ENCODE measurements at regions not wholly inside any gene's neighbourhood (a gene's known extent, or its start where the extent isn't known, plus 50 kb on each side); places are given as distances from the start of the nearest gene placed in this dataset.

- POLR2A ChIA-PET = interaction anchor here (0.6 kb wide), 1 partner anchor 704 kb away, joined by 3 read pairs; no protein-coding TSS in a partner anchor
- Histone ChIP-seq H3K27ac (ENCODE audit: low read depth in 2 of 2, low read length in 1 of 2) (peak overlapping the region in 1 of 2 experiments; percentile 99; a peak in 2 of 4 replicates), H3K9ac (no peak overlapping the region), H3K4me3 (ENCODE audit: low read depth in 2 of 2, low read length in 1 of 2) (no peak overlapping the region), H3K36me3 (replicated peaks in 1 of 2; ENCODE audit: control insufficient read depth in 1 of 2, insufficient read depth in 2 of 2, low read length in 1 of 2) (no peaks in the 10 kb centered on the region), H3K4me1 (ENCODE audit: control insufficient read depth in 1 of 2, insufficient read depth in 2 of 2, low read depth in 1 of 2, low read length in 1 of 2) (peaks cover 0 to 39% of the 10 kb centered on the region in 2 experiments; a peak in 2 of 4 replicates), H3K79me2 (ENCODE audit: insufficient read depth) (no peaks in the 10 kb centered on the region), H3K4me2 (no peak overlapping the region), H3K9me2 (no peaks in the 10 kb centered on the region), H4K20me1 (ENCODE audit: insufficient read depth) (no peaks in the 10 kb centered on the region), H2AFZ (ENCODE audit: low read depth) (no peak overlapping the region), H3K9me3 (no peaks in the 10 kb centered on the region), H3F3A (replicated peaks; ENCODE audit: insufficient read depth) (no peaks in the 10 kb centered on the region), H3K27me3 (ENCODE audit: insufficient read depth) (no peaks in the 10 kb centered on the region)
- CTCF ChIA-PET = interaction anchor here (1.1 to 1.2 kb wide), 2 partner anchors 205 to 701 kb away, joined by 3 to 4 read pairs; no protein-coding TSS in a partner anchor
- TF ChIP-seq, protein P1, sequence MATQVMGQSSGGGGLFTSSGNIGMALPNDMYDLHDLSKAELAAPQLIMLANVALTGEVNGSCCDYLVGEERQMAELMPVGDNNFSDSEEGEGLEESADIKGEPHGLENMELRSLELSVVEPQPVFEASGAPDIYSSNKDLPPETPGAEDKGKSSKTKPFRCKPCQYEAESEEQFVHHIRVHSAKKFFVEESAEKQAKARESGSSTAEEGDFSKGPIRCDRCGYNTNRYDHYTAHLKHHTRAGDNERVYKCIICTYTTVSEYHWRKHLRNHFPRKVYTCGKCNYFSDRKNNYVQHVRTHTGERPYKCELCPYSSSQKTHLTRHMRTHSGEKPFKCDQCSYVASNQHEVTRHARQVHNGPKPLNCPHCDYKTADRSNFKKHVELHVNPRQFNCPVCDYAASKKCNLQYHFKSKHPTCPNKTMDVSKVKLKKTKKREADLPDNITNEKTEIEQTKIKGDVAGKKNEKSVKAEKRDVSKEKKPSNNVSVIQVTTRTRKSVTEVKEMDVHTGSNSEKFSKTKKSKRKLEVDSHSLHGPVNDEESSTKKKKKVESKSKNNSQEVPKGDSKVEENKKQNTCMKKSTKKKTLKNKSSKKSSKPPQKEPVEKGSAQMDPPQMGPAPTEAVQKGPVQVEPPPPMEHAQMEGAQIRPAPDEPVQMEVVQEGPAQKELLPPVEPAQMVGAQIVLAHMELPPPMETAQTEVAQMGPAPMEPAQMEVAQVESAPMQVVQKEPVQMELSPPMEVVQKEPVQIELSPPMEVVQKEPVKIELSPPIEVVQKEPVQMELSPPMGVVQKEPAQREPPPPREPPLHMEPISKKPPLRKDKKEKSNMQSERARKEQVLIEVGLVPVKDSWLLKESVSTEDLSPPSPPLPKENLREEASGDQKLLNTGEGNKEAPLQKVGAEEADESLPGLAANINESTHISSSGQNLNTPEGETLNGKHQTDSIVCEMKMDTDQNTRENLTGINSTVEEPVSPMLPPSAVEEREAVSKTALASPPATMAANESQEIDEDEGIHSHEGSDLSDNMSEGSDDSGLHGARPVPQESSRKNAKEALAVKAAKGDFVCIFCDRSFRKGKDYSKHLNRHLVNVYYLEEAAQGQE (IDR thresholded peaks at IDR 0.05; ENCODE audit: low read depth, low read length) = no peak
- peak in 1 of 2 experiments; percentile 96; a peak in 2 of 4 replicates for TF ChIP-seq EP300 (IDR thresholded peaks at IDR 0.05; ENCODE audit: borderline replicate concordance in 1 of 2, low read depth in 1 of 2, low read length in 1 of 2)
- TF ChIP-seq MXI1 (IDR thresholded peaks at IDR 0.05; ENCODE audit: low read depth, low read length) = peak; percentile 36; the same call in 1 of the 2 replicates
- peak; percentile 25; the same call in 1 of the 2 replicates for TF ChIP-seq RAD21 (IDR thresholded peaks at IDR 0.05; ENCODE audit: low read length)
- no peak for TF ChIP-seq RXRA (IDR thresholded peaks at IDR 0.05; ENCODE audit: borderline replicate concordance, low read depth)
- TF ChIP-seq SIN3A (IDR thresholded peaks at IDR 0.05; ENCODE audit: borderline replicate concordance, low read depth, low read length) = no peak
- peak; percentile 81 for TF ChIP-seq GATA2 (CRISPR knock-in tag; IDR thresholded peaks at IDR 0.05)
- TF ChIP-seq RCOR1 (IDR thresholded peaks at IDR 0.05; ENCODE audit: low read length) = peak; percentile 98
- no peak for TF ChIP-seq USF2 (IDR thresholded peaks at IDR 0.05; ENCODE audit: borderline replicate concordance, low read depth, low read length)
- no peak for TF ChIP-seq JUND (IDR thresholded peaks at IDR 0.05)
- TF ChIP-seq USF1 (IDR thresholded peaks at IDR 0.05; ENCODE audit: borderline replicate concordance, low read depth) = no peak
- TF ChIP-seq NRF1 (IDR thresholded peaks at IDR 0.05; ENCODE audit: low read depth, low read length) = no peak
- TF ChIP-seq RFX5 (IDR thresholded peaks at IDR 0.05; ENCODE audit: low read length) = no peak
- TF ChIP-seq NFIC (IDR thresholded peaks at IDR 0.05; ENCODE audit: borderline replicate concordance) = peak; percentile 24; the same call in 1 of the 2 replicates
- TF ChIP-seq SMC3 (IDR thresholded peaks at IDR 0.05; ENCODE audit: low read depth, low read length) = no peak
- 0 out of 2 replicates have a peak, but pooled peaks have one; percentile 15 for TF ChIP-seq TCF12 (IDR thresholded peaks at IDR 0.05)
- TF ChIP-seq FOSL2 (IDR thresholded peaks at IDR 0.05; ENCODE audit: borderline replicate concordance, low read depth) = no peak
- no peak for TF ChIP-seq TAF1 (IDR thresholded peaks at IDR 0.05; ENCODE audit: borderline replicate concordance, low read depth, low read length)
- TF ChIP-seq, protein P2, sequence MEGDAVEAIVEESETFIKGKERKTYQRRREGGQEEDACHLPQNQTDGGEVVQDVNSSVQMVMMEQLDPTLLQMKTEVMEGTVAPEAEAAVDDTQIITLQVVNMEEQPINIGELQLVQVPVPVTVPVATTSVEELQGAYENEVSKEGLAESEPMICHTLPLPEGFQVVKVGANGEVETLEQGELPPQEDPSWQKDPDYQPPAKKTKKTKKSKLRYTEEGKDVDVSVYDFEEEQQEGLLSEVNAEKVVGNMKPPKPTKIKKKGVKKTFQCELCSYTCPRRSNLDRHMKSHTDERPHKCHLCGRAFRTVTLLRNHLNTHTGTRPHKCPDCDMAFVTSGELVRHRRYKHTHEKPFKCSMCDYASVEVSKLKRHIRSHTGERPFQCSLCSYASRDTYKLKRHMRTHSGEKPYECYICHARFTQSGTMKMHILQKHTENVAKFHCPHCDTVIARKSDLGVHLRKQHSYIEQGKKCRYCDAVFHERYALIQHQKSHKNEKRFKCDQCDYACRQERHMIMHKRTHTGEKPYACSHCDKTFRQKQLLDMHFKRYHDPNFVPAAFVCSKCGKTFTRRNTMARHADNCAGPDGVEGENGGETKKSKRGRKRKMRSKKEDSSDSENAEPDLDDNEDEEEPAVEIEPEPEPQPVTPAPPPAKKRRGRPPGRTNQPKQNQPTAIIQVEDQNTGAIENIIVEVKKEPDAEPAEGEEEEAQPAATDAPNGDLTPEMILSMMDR (IDR thresholded peaks at IDR 0.05) = no peak
- peak; percentile 60 for TF ChIP-seq CHD2 (IDR thresholded peaks at IDR 0.05; ENCODE audit: low read length, partially characterized antibody)
- DNase-seq = peak; percentile 45
- WGBS (ENCODE audit: low lambda C conversion rate) = 27% methylated on average over 2 of the region's 2 CpGs
These were observed 546.7 kb upstream of the ADAMTS9 start for GRCh38 chr3:65234499-65234898.
